Liver (tissue), 8 donors: ENCODE measurements at regions not wholly inside any gene's neighbourhood (a gene's known extent, or its start where the extent isn't known, plus 50 kb on each side); places are given as distances from the start of the nearest gene placed in this dataset.
"Not testable (repeated sequence)": the region's sequence is repeated elsewhere in the genome, so short reads cannot be mapped to it uniquely, and the experiment has no call there.

Experiments
- DNase-seq: peaks from one replicate; pipeline ENCODE4 v3.0.0-alpha.2; 2017; ENCODE audit warnings: low spot score
- H3K27ac ChIP-seq, 2 donors: one replicate each; pipeline ENCODE4 v1.7.0; 2013; ENCODE audit warnings: inconsistent platforms in 2 of 2, low read length in 2 of 2, control low read depth in 1 of 2, low read depth in 1 of 2, mild to moderate bottlenecking in 1 of 2
- H3K27me3 ChIP-seq, 4 donors: one replicate each; pipeline versions ENCODE4 v1.6.1 to v1.7.0; 2013; ENCODE audit warnings: low read length in 3 of 4, inconsistent platforms in 1 of 4, mild to moderate bottlenecking in 1 of 4, moderate library complexity in 1 of 4; ENCODE audit not compliant: control insufficient read depth in 4 of 4, insufficient read depth in 4 of 4
- H3K36me3 ChIP-seq, 4 donors: one replicate each; pipeline versions ENCODE4 v1.6.1 to v1.7.0; 2013; ENCODE audit warnings: low read length in 3 of 4, mild to moderate bottlenecking in 3 of 4, low read depth in 1 of 4, moderate library complexity in 1 of 4; ENCODE audit not compliant: control insufficient read depth in 4 of 4, insufficient read depth in 3 of 4
- H3K4me1 ChIP-seq, 4 donors: one replicate each; pipeline versions ENCODE4 v1.6.1 to v1.7.0; 2013; ENCODE audit warnings: low read length in 3 of 4, mild to moderate bottlenecking in 3 of 4, moderate library complexity in 1 of 4; ENCODE audit not compliant: control insufficient read depth in 4 of 4, insufficient read depth in 4 of 4
- H3K4me3 ChIP-seq, 3 donors: one replicate each; pipeline versions ENCODE4 v1.6.1 to v1.7.0; 2013; ENCODE audit warnings: low read length in 3 of 3, control low read depth in 1 of 3, low read depth in 1 of 3, mild to moderate bottlenecking in 1 of 3
- H3K9ac ChIP-seq, 2 donors: one replicate each; pipeline ENCODE4 v1.7.0; 2013; ENCODE audit warnings: low read length in 2 of 2, mild to moderate bottlenecking in 2 of 2, moderate library complexity in 2 of 2, control low read depth in 1 of 2, low read depth in 1 of 2
- H3K9me3 ChIP-seq, 4 donors: one replicate each; pipeline versions ENCODE4 v1.6.1 to v1.7.0; 2013; ENCODE audit warnings: low read length in 3 of 4; ENCODE audit not compliant: control insufficient read depth in 4 of 4
- ATF3 ChIP-seq: IDR thresholded peaks from 2 replicates; pipeline ENCODE4 v1.6.1; 2016; ENCODE audit warnings: antibody characterized with exemption
- CTCF ChIP-seq: fragments of 150-350 bp; IDR thresholded peaks from 2 replicates; pipeline ENCODE4 v1.5.1; 2017; ENCODE audit warnings: improper control_type of control experiment, low read depth, low read length; ENCODE audit not compliant: missing input control
- EGR1 ChIP-seq, 2 donors: IDR thresholded peaks; 2 replicates each; pipeline ENCODE4 v1.6.1; 2016 to 2018; ENCODE audit warnings: antibody characterized with exemption in 2 of 2, low read depth in 2 of 2
- FOXA2 ChIP-seq: IDR thresholded peaks from 2 replicates; pipeline ENCODE4 v1.6.1; 2016; ENCODE audit warnings: antibody characterized with exemption
- HNF4A ChIP-seq, 2 donors: conservative IDR thresholded peaks; 2 replicates each; pipeline ENCODE4 v1.6.1; 2016; ENCODE audit warnings: antibody characterized with exemption in 2 of 2, mild to moderate bottlenecking in 2 of 2
- NR2F2 ChIP-seq: IDR thresholded peaks from 2 replicates; pipeline ENCODE4 v1.6.1; 2016; ENCODE audit warnings: antibody characterized with exemption
- RAD21 ChIP-seq, 2 donors: IDR thresholded peaks; 2 replicates each; pipeline ENCODE4 v1.6.1; 2016; ENCODE audit warnings: antibody characterized with exemption in 2 of 2, mild to moderate bottlenecking in 2 of 2
- REST ChIP-seq: IDR thresholded peaks from 2 replicates; pipeline ENCODE4 v1.6.1; 2016; ENCODE audit warnings: antibody characterized with exemption, mild to moderate bottlenecking
- RXRA ChIP-seq, 2 donors: IDR thresholded peaks; 2 replicates each; pipeline ENCODE4 v1.6.1; 2017 to 2018; ENCODE audit warnings: antibody characterized with exemption in 2 of 2, mild to moderate bottlenecking in 1 of 2
- SP1 ChIP-seq: IDR thresholded peaks from 2 replicates; pipeline ENCODE4 v1.6.1; 2018; ENCODE audit warnings: antibody characterized with exemption, mild to moderate bottlenecking
- TAF1 ChIP-seq: conservative IDR thresholded peaks from 2 replicates; pipeline ENCODE4 v1.6.1; 2016; ENCODE audit warnings: antibody characterized with exemption, mild to moderate bottlenecking
- YY1 ChIP-seq: IDR thresholded peaks from 2 replicates; pipeline ENCODE4 v1.6.1; 2016; ENCODE audit warnings: antibody characterized with exemption, mild to moderate bottlenecking
- WGBS: extraction: QIAGEN DNeasy Blood & Tissue Kit; methylation state at CpG from one replicate; pipeline ENCODE4 v1.1.7; 2013; 5-methylcytosine and 5-hydroxymethylcytosine counted together
- donor health status: healthy.
- donor health status: healthy.
- donor health status: healthy.
- donor health status: healthy.
- donor health status: healthy.

GRCh38 chr6:51182827-51183226 lies 364.2 kb downstream of the TFAP2B start:
- 26% methylated on average over 3 of the region's 3 CpGs for WGBS
- no peak for DNase-seq
- peaks cover 0 to 8% (median 0%) of the 10 kb centered on the region in 4 donors for H3K4me1 ChIP-seq
- H3K27me3 ChIP-seq = no peaks in the 10 kb centered on the region
- peak in 1 of 2 donors; percentile 9 for TF ChIP-seq RXRA (IDR thresholded peaks at IDR 0.05)
- TF ChIP-seq NR2F2 = no peak
- TF ChIP-seq RAD21 (IDR thresholded peaks at IDR 0.05) = peak in 1 of 2 donors; percentile 19
- no peak for TF ChIP-seq FOXA2
- TF ChIP-seq YY1 = no peak
- no peak for TF ChIP-seq EGR1 (IDR thresholded peaks at IDR 0.05; ENCODE audit: low read depth in 2 of 2)
- no peaks in the 10 kb centered on the region for H3K9me3 ChIP-seq
- H3K9ac ChIP-seq = no peak overlapping the region
- no peaks in the 10 kb centered on the region for H3K36me3 ChIP-seq
- peak overlapping the region; percentile 2 to 33 (median 16) for H3K4me3 ChIP-seq
- H3K27ac ChIP-seq = no peak overlapping the region

GRCh38 chr6:51184046-51184445 lies 365.4 kb downstream of the TFAP2B start:
- Histone ChIP-seq H3K9ac (no peak overlapping the region), H3K27me3 (no peaks in the 10 kb centered on the region)

GRCh38 chr6:51193163-51193562 lies 374.5 kb downstream of the TFAP2B start:
- not testable (repeated sequence) for H3K4me3 ChIP-seq, H3K9me3 ChIP-seq, DNase-seq, H3K27me3 ChIP-seq, H3K4me1 ChIP-seq, H3K27ac ChIP-seq, H3K9ac ChIP-seq, H3K36me3 ChIP-seq
- 83% methylated on average over 7 of the region's 7 CpGs for WGBS

More at GRCh38 chr6:51184046-51184445, 365.4 kb downstream of the TFAP2B start:
- Histone ChIP-seq H3K9me3 (no peaks in the 10 kb centered on the region), H3K4me3 (no peak overlapping the region), H3K36me3 (no peaks in the 10 kb centered on the region), H3K27ac (no peak overlapping the region), H3K4me1 (peaks cover 0 to 8% (median 0%) of the 10 kb centered on the region in 4 donors)
- TF ChIP-seq YY1 (no peak), HNF4A (conservative IDR thresholded peaks at IDR 0.05) (no peak), ATF3 (no peak), CTCF (no peak), SP1 (no peak), RAD21 (IDR thresholded peaks at IDR 0.05) (no peak), TAF1 (no peak), REST (no peak)
- DNase-seq = no peak
- 88% methylated on average over 1 of the region's 1 CpG for WGBS
